Endothelial cell of umbilical vein (primary cell): ENCODE measurements at regions not wholly inside any gene's neighbourhood (a gene's known extent, or its start where the extent isn't known, plus 50 kb on each side); places are given as distances from the start of the nearest gene placed in this dataset.

ENCODE experiments used
- BruUV-seq: library from RNA; stranded (reverse); fragments of 400-500 nt; replicated peaks from 2 replicates; lab custom pipeline; 2021; lab: Mats Ljungman, UMichigan
- CTCF ChIA-PET: fragments of 300-600, 350-600 bp; sonication (Branson Sonifier 250); formaldehyde crosslinking; loops from one replicate; lab custom pipeline; 2021; ENCODE audit warnings: antibody characterized with exemption, inconsistent platforms; lab: Charles Lee
- POLR2A ChIA-PET: fragments of 300-600, 350-600 bp; sonication (Branson Sonifier 250); formaldehyde crosslinking; loops from one replicate; lab custom pipeline; 2021; ENCODE audit warnings: antibody characterized with exemption, inconsistent platforms; lab: Charles Lee
- DNase-seq: peaks from one replicate; pipeline ENCODE4 v3.0.0-alpha.2; 2011; ENCODE audit warnings: low read depth, low spot score
- FAIRE-seq: peaks from 2 replicates; lab custom pipeline; 2011; peaks lifted over from hg19 to GRCh38; lab: Jason Lieb, UNC
- H2AFZ ChIP-seq: 2 replicates; pipeline ENCODE4 v1.6.0; 2012; ENCODE audit warnings: low read depth, low read length, control low read depth, inconsistent platforms
- H3K27ac ChIP-seq: 2 replicates; pipeline ENCODE4 v1.5.1; 2011; ENCODE audit warnings: low read depth, mild to moderate bottlenecking, control low read depth, low read length, moderate library complexity; ENCODE audit not compliant: insufficient read depth
- H3K27me3 ChIP-seq, 2 experiments: 2 replicates each; pipeline versions ENCODE4 v1.6.0 to v1.6.1; 2011; ENCODE audit warnings: low read length in 2 of 2, mixed read lengths in 1 of 2; ENCODE audit not compliant: control insufficient read depth in 2 of 2, insufficient read depth in 2 of 2
- H3K36me3 ChIP-seq, 2 experiments: 2 replicates in 1 of 2; 3 replicates in 1 of 2; pipeline ENCODE4 v1.5.1; 2011; ENCODE audit warnings: low read length in 2 of 2, mild to moderate bottlenecking in 1 of 2, moderate library complexity in 1 of 2; ENCODE audit not compliant: control insufficient read depth in 2 of 2, insufficient read depth in 2 of 2; ENCODE audit errors: extremely low read depth in 1 of 2
- H3K4me1 ChIP-seq: 3 replicates; pipeline ENCODE4 v1.5.1; 2011; ENCODE audit warnings: mild to moderate bottlenecking, low read length; ENCODE audit not compliant: control insufficient read depth, insufficient read depth; ENCODE audit errors: extremely low read depth
- H3K4me2 ChIP-seq: 2 replicates; pipeline ENCODE4 v1.6.1; 2011; ENCODE audit warnings: low read length, control low read depth, mixed read lengths; ENCODE audit not compliant: insufficient read depth
- H3K4me3 ChIP-seq, 3 experiments: fragments of 200-600 bp in 1 of 3; sonication (generic), shearing (Covaris generic) in 1 of 3; replicated peaks in 1 of 3; 2 replicates each; pipeline ENCODE4 v1.5.1; 2011 to 2016; ENCODE audit warnings: control low read depth in 3 of 3, low read length in 3 of 3, mild to moderate bottlenecking in 2 of 3, inconsistent platforms in 1 of 3, low read depth in 1 of 3, moderate library complexity in 1 of 3; ENCODE audit not compliant: insufficient read depth in 1 of 3
- H3K79me2 ChIP-seq: 2 replicates; pipeline ENCODE4 v1.6.0; 2012; ENCODE audit warnings: low read length, inconsistent platforms; ENCODE audit not compliant: control insufficient read depth, insufficient read depth
- H3K9ac ChIP-seq: replicated peaks from 2 replicates; pipeline ENCODE3; 2011; ENCODE audit warnings: low read length, control low read depth; ENCODE audit not compliant: insufficient read depth; ENCODE audit errors: extremely low read depth
- H3K9me1 ChIP-seq: replicated peaks from 3 replicates; pipeline ENCODE4 v1.6.0; 2011; ENCODE audit warnings: mild to moderate bottlenecking, low read length; ENCODE audit not compliant: control insufficient read depth, insufficient read depth; ENCODE audit errors: extremely low read depth
- H3K9me3 ChIP-seq: replicated peaks from 2 replicates; pipeline ENCODE4 v1.5.1; 2012; ENCODE audit warnings: low read length, inconsistent platforms; ENCODE audit not compliant: control insufficient read depth, insufficient read depth
- H4K20me1 ChIP-seq: replicated peaks from 2 replicates; pipeline ENCODE3; 2011; ENCODE audit warnings: mild to moderate bottlenecking, low read length; ENCODE audit not compliant: control insufficient read depth, insufficient read depth; ENCODE audit errors: extremely low read depth
- EZH2 ChIP-seq: IDR thresholded peaks from 2 replicates; pipeline ENCODE4 v1.6.1; 2012; ENCODE audit warnings: borderline replicate concordance, low read depth, mild to moderate bottlenecking, moderate library complexity, low read length, inconsistent platforms; ENCODE audit not compliant: severe bottlenecking
- FOS ChIP-seq: IDR thresholded peaks from 2 replicates; pipeline ENCODE4 v1.6.1; 2011; ENCODE audit warnings: mild to moderate bottlenecking, low read length, moderate library complexity, borderline replicate concordance; ENCODE audit not compliant: insufficient read depth
- GATA2 ChIP-seq: IDR thresholded peaks from 2 replicates; pipeline ENCODE4 v1.7.0; 2011; ENCODE audit warnings: low read depth, mild to moderate bottlenecking, moderate library complexity, mixed read lengths, low read length; ENCODE audit not compliant: insufficient read length, insufficient read depth
- JUN ChIP-seq: IDR thresholded peaks from 2 replicates; pipeline ENCODE4 v1.6.1; 2011; ENCODE audit warnings: borderline replicate concordance, low read depth; ENCODE audit not compliant: insufficient read length, insufficient read depth
- MAX ChIP-seq: IDR thresholded peaks from 2 replicates; pipeline ENCODE4 v1.6.1; 2011; ENCODE audit not compliant: insufficient read depth, insufficient read length
- MYC ChIP-seq: IDR thresholded peaks from one replicate; pipeline ENCODE4 v1.6.1; 2011; ENCODE audit warnings: mild to moderate bottlenecking, low read depth, low read length
- POLR2A ChIP-seq: IDR thresholded peaks from 2 replicates; pipeline ENCODE4 v1.6.1; 2012; ENCODE audit warnings: low read depth, mild to moderate bottlenecking, control low read depth, low read length
- POLR2AphosphoS5 ChIP-seq: IDR thresholded peaks from 2 replicates; pipeline ENCODE4 v1.6.1; 2012; ENCODE audit warnings: low read depth, mild to moderate bottlenecking, control low read depth, low read length, moderate library complexity; ENCODE audit not compliant: insufficient read depth
- dilution Hi-C: fragments of 300-500 bp; cut with MboI; formaldehyde crosslinking; loops from one replicate; pipeline ENCODE4 v1.15.0; 2019; ENCODE audit warnings: low sequenced_read_pairs; ENCODE audit not compliant: extremely low pct_ligation_motif_present
- intact Hi-C: fragments of 100-400 bp; cut with micrococcal nuclease; formaldehyde crosslinking; loops from one replicate; pipeline ENCODE4 v1.10.0; 2022
- TF ChIP-seq, protein P1 (sequence below), 2 donors: IDR thresholded peaks; 1 replicate in 1 of 2; 2 replicates in 1 of 2; pipeline ENCODE4 v1.5.1; 2011; ENCODE audit warnings: low read length in 2 of 2, mild to moderate bottlenecking in 2 of 2, moderate library complexity in 2 of 2, control low read depth in 1 of 2, inconsistent platforms in 1 of 2, low read depth in 1 of 2; ENCODE audit not compliant: insufficient read depth in 1 of 2; ENCODE audit errors: extremely low read depth in 1 of 2

GRCh38 chr4:30842142-30842541 lies 122.0 kb downstream of the PCDH7 start:
- ChIA-PET CTCF (no interaction called here), POLR2A (no interaction called here)
- Histone ChIP-seq H3K36me3 (no peaks in the 10 kb centered on the region), H3K4me3 (no peak overlapping the region), H3K9me1 (no peaks in the 10 kb centered on the region), H3K4me2 (no peak overlapping the region), H3K4me1 (no peaks in the 10 kb centered on the region), H3K9ac (no peak overlapping the region), H3K27me3 (no peaks in the 10 kb centered on the region), H3K9me3 (no peaks in the 10 kb centered on the region), H4K20me1 (no peaks in the 10 kb centered on the region), H3K27ac (no peak overlapping the region), H2AFZ (no peak overlapping the region), H3K79me2 (no peaks in the 10 kb centered on the region)
- FAIRE-seq (no peak), DNase-seq (no peak)
- no peak for TF ChIP-seq POLR2A
- TF ChIP-seq, protein P1, sequence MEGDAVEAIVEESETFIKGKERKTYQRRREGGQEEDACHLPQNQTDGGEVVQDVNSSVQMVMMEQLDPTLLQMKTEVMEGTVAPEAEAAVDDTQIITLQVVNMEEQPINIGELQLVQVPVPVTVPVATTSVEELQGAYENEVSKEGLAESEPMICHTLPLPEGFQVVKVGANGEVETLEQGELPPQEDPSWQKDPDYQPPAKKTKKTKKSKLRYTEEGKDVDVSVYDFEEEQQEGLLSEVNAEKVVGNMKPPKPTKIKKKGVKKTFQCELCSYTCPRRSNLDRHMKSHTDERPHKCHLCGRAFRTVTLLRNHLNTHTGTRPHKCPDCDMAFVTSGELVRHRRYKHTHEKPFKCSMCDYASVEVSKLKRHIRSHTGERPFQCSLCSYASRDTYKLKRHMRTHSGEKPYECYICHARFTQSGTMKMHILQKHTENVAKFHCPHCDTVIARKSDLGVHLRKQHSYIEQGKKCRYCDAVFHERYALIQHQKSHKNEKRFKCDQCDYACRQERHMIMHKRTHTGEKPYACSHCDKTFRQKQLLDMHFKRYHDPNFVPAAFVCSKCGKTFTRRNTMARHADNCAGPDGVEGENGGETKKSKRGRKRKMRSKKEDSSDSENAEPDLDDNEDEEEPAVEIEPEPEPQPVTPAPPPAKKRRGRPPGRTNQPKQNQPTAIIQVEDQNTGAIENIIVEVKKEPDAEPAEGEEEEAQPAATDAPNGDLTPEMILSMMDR (IDR thresholded peaks at IDR 0.05; ENCODE audit: extremely low read depth in 1 of 2, insufficient read depth in 1 of 2, low read depth in 1 of 2, low read length in 2 of 2) = no peak
- TF ChIP-seq MYC = no peak
- no peak for TF ChIP-seq POLR2AphosphoS5
- TF ChIP-seq GATA2 = no peak
- no peak for TF ChIP-seq FOS
- no peak for TF ChIP-seq MAX
- TF ChIP-seq EZH2 = no peak
- TF ChIP-seq JUN = no peak
- BruUV-seq = no TSS peak
- dilution Hi-C loops (no loop called here), intact Hi-C loops (no loop called here)
